Loucy (cell line): ENCODE measurements at regions not wholly inside any gene's neighbourhood (a gene's known extent, or its start where the extent isn't known, plus 50 kb on each side); places are given as distances from the start of the nearest gene placed in this dataset.

Source experiments
- CTCF ChIP-seq: fragments of 200-600 bp; sonication (generic); conservative IDR thresholded peaks from 2 replicates; pipeline ENCODE4 v1.5.1; 2014; ENCODE audit warnings: mild to moderate bottlenecking, antibody characterized with exemption, low read length
- EZH2phosphoT487 ChIP-seq: fragments of 200-600 bp; IDR thresholded peaks from 2 replicates; pipeline ENCODE4 v1.6.1; 2018; ENCODE audit warnings: antibody characterized with exemption, mild to moderate bottlenecking, moderate library complexity, borderline replicate concordance

- TF ChIP-seq CTCF (no peak), EZH2phosphoT487 (no peak)
Observed at GRCh38 chrX:134073341-134073740, 87.9 kb upstream of the GPC3 start.
